ENCODE measurements at regions not wholly inside any gene's neighbourhood (a gene's known extent, or its start where the extent isn't known, plus 50 kb on each side); places are given as distances from the start of the nearest gene placed in this dataset.
"Not testable (repeated sequence)": the region's sequence is repeated elsewhere in the genome, so short reads cannot be mapped to it uniquely, and the experiment has no call there.

DNA sequence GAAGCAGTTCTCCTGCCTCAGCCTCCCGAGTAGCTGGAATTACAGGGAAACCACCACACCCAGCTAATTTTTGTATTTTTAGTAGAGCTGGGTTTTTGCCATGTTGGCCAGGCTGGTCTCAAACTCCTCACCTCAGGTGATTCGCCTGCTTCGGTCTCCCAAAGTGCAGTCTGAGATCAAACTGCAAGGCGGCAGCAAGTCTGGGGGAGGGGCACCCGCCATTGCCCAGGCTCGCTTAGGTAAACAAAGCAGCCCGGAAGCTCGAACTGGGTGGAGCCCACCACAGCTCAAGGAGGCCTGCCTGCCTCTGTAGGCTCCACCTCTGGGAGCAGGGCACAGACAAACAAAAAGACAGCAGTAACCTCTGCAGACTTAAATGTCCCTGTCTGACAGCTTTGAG is 725.2 kb upstream of the ANKRD30A start:
- not testable (repeated sequence) for TF ChIP-seq CTCF (IDR thresholded peaks at IDR 0.05; ENCODE audit: low read depth, low read length); EZH2phosphoT487 (IDR thresholded peaks at IDR 0.05; ENCODE audit: low read depth)

Measured in OCI-LY3 (cell line).